Limb (tissue), 2 donors: ENCODE measurements at regions not wholly inside any gene's neighbourhood (a gene's known extent, or its start where the extent isn't known, plus 50 kb on each side); places are given as distances from the start of the nearest gene placed in this dataset.
"Not testable (repeated sequence)": the region's sequence is repeated elsewhere in the genome, so short reads cannot be mapped to it uniquely, and the experiment has no call there.

ENCODE experiments used
- DNase-seq, 2 donors: peaks; one replicate each; pipeline ENCODE4 v3.0.0-alpha.2; 2016; ENCODE audit errors: extremely low spot score in 2 of 2

GRCh38 chr12:107369006-107369405 lies 275.7 kb upstream of the CRY1 start:
- DNase-seq, result no peak

- no peak for DNase-seq
Observed at GRCh38 chr12:107369679-107370078, 276.3 kb upstream of the CRY1 start.

GRCh38 chr12:107372229-107372658 lies 278.9 kb upstream of the CRY1 start:
- no peak for DNase-seq

- DNase-seq, result no peak
Observed at GRCh38 chr12:107373238-107373809, 280.0 kb upstream of the CRY1 start.

- DNase-seq, result no peak
Observed at GRCh38 chr12:107374161-107374840, 281.0 kb upstream of the CRY1 start.

GRCh38 chr12:107375231-107375630 lies 281.9 kb upstream of the CRY1 start:
- no peak for DNase-seq

GRCh38 chr12:107377596-107378385 lies 284.4 kb upstream of the CRY1 start:
- no peak for DNase-seq

- DNase-seq, result no peak
Observed at GRCh38 chr12:107378609-107379008, 285.3 kb upstream of the CRY1 start.

- DNase-seq, result not testable (repeated sequence)
Observed at GRCh38 chr12:107379142-107379851, 285.9 kb upstream of the CRY1 start.

GRCh38 chr12:107379852-107380567 lies 286.7 kb upstream of the CRY1 start:
- no peak for DNase-seq

GRCh38 chr12:107384645-107385044 lies 291.3 kb upstream of the CRY1 start:
- no peak for DNase-seq

- no peak for DNase-seq
Observed at GRCh38 chr12:107385509-107385908, 292.2 kb upstream of the CRY1 start.

GRCh38 chr12:107386569-107386968 lies 293.2 kb upstream of the CRY1 start:
- no peak for DNase-seq

GRCh38 chr12:107388263-107388662 lies 294.9 kb upstream of the CRY1 start:
- DNase-seq, result no peak

GRCh38 chr12:107390414-107390813 lies 295.2 kb upstream of the PWP1 start:
- no peak for DNase-seq

- DNase-seq, result no peak
Observed at GRCh38 chr12:107393043-107393717, 292.4 kb upstream of the PWP1 start.

- DNase-seq, result no peak
Observed at GRCh38 chr12:107394693-107395092, 290.9 kb upstream of the PWP1 start.

- DNase-seq, result no peak
Observed at GRCh38 chr12:107395817-107396216, 289.8 kb upstream of the PWP1 start.

- no peak for DNase-seq
Observed at GRCh38 chr12:107396991-107397390, 288.6 kb upstream of the PWP1 start.

GRCh38 chr12:107397890-107398500 lies 287.6 kb upstream of the PWP1 start:
- no peak for DNase-seq
